CD4-positive, alpha-beta T cell treated with Interferon gamma for 1 hour (primary cell): ENCODE measurements at regions not wholly inside any gene's neighbourhood (a gene's known extent, or its start where the extent isn't known, plus 50 kb on each side); places are given as distances from the start of the nearest gene placed in this dataset.
"Not testable (repeated sequence)": the region's sequence is repeated elsewhere in the genome, so short reads cannot be mapped to it uniquely, and the experiment has no call there.

Experiments
- DNase-seq: peaks from one replicate; pipeline ENCODE4 v3.0.0-alpha.2; 2020

GRCh38 chr6:114886670-114887436, 544.0 kb upstream of the HS3ST5 start:
- no peak for DNase-seq

- no peak for DNase-seq
Measured at GRCh38 chr6:114879693-114880092, 536.9 kb upstream of the HS3ST5 start.

- DNase-seq, result no peak
Measured at GRCh38 chr6:114878091-114878490, 535.3 kb upstream of the HS3ST5 start.

- DNase-seq, result no peak
Measured at GRCh38 chr6:114874410-114874809, 531.6 kb upstream of the HS3ST5 start.

- not testable (repeated sequence) for DNase-seq
Measured at GRCh38 chr6:114865506-114865905, 522.7 kb upstream of the HS3ST5 start.

- DNase-seq, result no peak
Measured at GRCh38 chr6:114863610-114864009, 520.8 kb upstream of the HS3ST5 start.

GRCh38 chr6:114862819-114863218, 520.0 kb upstream of the HS3ST5 start:
- no peak for DNase-seq

- DNase-seq, result no peak
Measured at GRCh38 chr6:114862064-114862463, 519.2 kb upstream of the HS3ST5 start.

- no peak for DNase-seq
Measured at GRCh38 chr6:114844359-114844758, 501.5 kb upstream of the HS3ST5 start.

GRCh38 chr6:114839019-114839418, 496.2 kb upstream of the HS3ST5 start:
- DNase-seq, result no peak

GRCh38 chr6:114833211-114833610, 490.4 kb upstream of the HS3ST5 start:
- no peak for DNase-seq

GRCh38 chr6:114830515-114830914, 487.7 kb upstream of the HS3ST5 start:
- DNase-seq, result no peak

- DNase-seq, result no peak
Measured at GRCh38 chr6:114827135-114827534, 484.3 kb upstream of the HS3ST5 start.

- no peak for DNase-seq
Measured at GRCh38 chr6:114824409-114824808, 481.6 kb upstream of the HS3ST5 start.

- no peak for DNase-seq
Measured at GRCh38 chr6:114816678-114817077, 473.9 kb upstream of the HS3ST5 start.

- no peak for DNase-seq
Measured at GRCh38 chr6:114810468-114810867, 467.6 kb upstream of the HS3ST5 start.

- not testable (repeated sequence) for DNase-seq
Measured at GRCh38 chr6:114805426-114805825, 462.6 kb upstream of the HS3ST5 start.

GRCh38 chr6:114796576-114796975, 453.8 kb upstream of the HS3ST5 start:
- no peak for DNase-seq

- no peak for DNase-seq
Measured at GRCh38 chr6:114793428-114793827, 450.6 kb upstream of the HS3ST5 start.

GRCh38 chr6:114785235-114786127, 442.7 kb upstream of the HS3ST5 start:
- no peak for DNase-seq

GRCh38 chr6:114783783-114784182, 441.0 kb upstream of the HS3ST5 start:
- DNase-seq, result no peak

GRCh38 chr6:114783083-114783482, 440.3 kb upstream of the HS3ST5 start:
- DNase-seq, result no peak

GRCh38 chr6:114764866-114765265, 422.0 kb upstream of the HS3ST5 start:
- no peak for DNase-seq

- DNase-seq, result no peak
Measured at GRCh38 chr6:114762145-114762544, 419.3 kb upstream of the HS3ST5 start.
